Fibroblast of lung (primary cell): ENCODE measurements at regions not wholly inside any gene's neighbourhood (a gene's known extent, or its start where the extent isn't known, plus 50 kb on each side); places are given as distances from the start of the nearest gene placed in this dataset.

Experiments used
- DNase-seq, 2 donors: peaks; one replicate each; pipeline versions ENCODE4 v3.0.0 to v3.0.0-alpha.2; 2010; ENCODE audit warnings: low read depth in 2 of 2
- H2AFZ ChIP-seq: 2 replicates; pipeline ENCODE4 v1.5.1; 2012; ENCODE audit warnings: low read length, control low read depth, inconsistent platforms
- H3K27ac ChIP-seq: 2 replicates; pipeline ENCODE4 v1.5.1; 2011; ENCODE audit warnings: low read length, control low read depth; ENCODE audit not compliant: insufficient read depth
- H3K27me3 ChIP-seq: 2 replicates; pipeline ENCODE4 v1.5.1; 2011; ENCODE audit warnings: mild to moderate bottlenecking, low read length; ENCODE audit not compliant: control insufficient read depth, insufficient read depth
- H3K36me3 ChIP-seq: 2 replicates; pipeline ENCODE4 v1.5.1; 2011; ENCODE audit warnings: low read length; ENCODE audit not compliant: control insufficient read depth, insufficient read depth
- H3K4me1 ChIP-seq: 2 replicates; pipeline ENCODE4 v1.5.1; 2011; ENCODE audit warnings: low read length; ENCODE audit not compliant: control insufficient read depth, insufficient read depth; ENCODE audit errors: extremely low read depth
- H3K4me2 ChIP-seq: 2 replicates; pipeline ENCODE4 v1.5.1; 2011; ENCODE audit warnings: low read length, control low read depth; ENCODE audit not compliant: insufficient read depth; ENCODE audit errors: extremely low read depth
- H3K4me3 ChIP-seq, 4 experiments: fragments of 200-600 bp in 1 of 4; sonication (generic) in 1 of 4; replicated peaks in 1 of 4; 2 replicates each; pipeline ENCODE4 v1.5.1; 2011 to 2016; ENCODE audit warnings: low read length in 4 of 4, low read depth in 3 of 4, mild to moderate bottlenecking in 3 of 4, control low read depth in 2 of 4, inconsistent platforms in 1 of 4, mixed read lengths in 1 of 4; ENCODE audit not compliant: insufficient read depth in 1 of 4; ENCODE audit errors: control extremely low read depth in 1 of 4
- H3K79me2 ChIP-seq: 2 replicates; pipeline ENCODE4 v1.5.1; 2012; ENCODE audit warnings: mild to moderate bottlenecking, low read length, inconsistent platforms; ENCODE audit not compliant: control insufficient read depth, insufficient read depth
- H3K9ac ChIP-seq: 2 replicates; pipeline ENCODE4 v1.5.1; 2011; ENCODE audit warnings: mild to moderate bottlenecking, low read length, control low read depth; ENCODE audit not compliant: insufficient read depth
- H3K9me3 ChIP-seq: 2 replicates; pipeline ENCODE4 v1.5.1; 2012; ENCODE audit warnings: low read depth, low read length; ENCODE audit not compliant: control insufficient read depth, insufficient read depth
- H4K20me1 ChIP-seq: 2 replicates; pipeline ENCODE4 v1.5.1; 2011; ENCODE audit warnings: low read length; ENCODE audit not compliant: control insufficient read depth, insufficient read depth; ENCODE audit errors: extremely low read depth
- CTCF ChIP-seq, 2 donors: IDR thresholded peaks in 1 of 2; conservative IDR thresholded peaks in 1 of 2; 1 replicate in 1 of 2; 2 replicates in 1 of 2; pipeline ENCODE4 v1.5.1; 2011 to 2012; ENCODE audit warnings: low read length in 2 of 2, control low read depth in 1 of 2, inconsistent platforms in 1 of 2, low read depth in 1 of 2, mild to moderate bottlenecking in 1 of 2
- EZH2 ChIP-seq: IDR thresholded peaks from 2 replicates; pipeline ENCODE4 v1.5.1; 2012; ENCODE audit warnings: low read length, control low read depth, mild to moderate bottlenecking; ENCODE audit errors: missing control alignments

- no peaks in the 10 kb centered on the region for H3K9me3 ChIP-seq
- H3K36me3 ChIP-seq = no peaks in the 10 kb centered on the region
- H4K20me1 ChIP-seq = no peaks in the 10 kb centered on the region
- H3K4me2 ChIP-seq = no peak overlapping the region
- H3K79me2 ChIP-seq = no peaks in the 10 kb centered on the region
- H3K9ac ChIP-seq = no peak overlapping the region
- TF ChIP-seq CTCF (conservative IDR thresholded peaks at IDR 0.05 in 1 of 2, IDR thresholded peaks at IDR 0.05 in 1 of 2; ENCODE audit: low read depth in 1 of 2, low read length in 2 of 2) (no peak), EZH2 (no peak)
- H3K27ac ChIP-seq = no peak overlapping the region
- no peak overlapping the region for H3K4me3 ChIP-seq
- peaks cover 4% of the 10 kb centered on the region for H3K27me3 ChIP-seq
- H2AFZ ChIP-seq = no peak overlapping the region
- H3K4me1 ChIP-seq = no peaks in the 10 kb centered on the region
- DNase-seq = no peak
These were observed 151.7 kb upstream of the PROK2 start for GRCh38 chr3:71936681-71937080.

- H3K4me1 ChIP-seq = no peaks in the 10 kb centered on the region
- H4K20me1 ChIP-seq = no peaks in the 10 kb centered on the region
- H3K27me3 ChIP-seq = peaks cover 4% of the 10 kb centered on the region
- H3K9me3 ChIP-seq = no peaks in the 10 kb centered on the region
- H3K4me3 ChIP-seq = no peak overlapping the region
- H2AFZ ChIP-seq = no peak overlapping the region
- H3K79me2 ChIP-seq = no peaks in the 10 kb centered on the region
- no peaks in the 10 kb centered on the region for H3K36me3 ChIP-seq
- H3K27ac ChIP-seq = no peak overlapping the region
- TF ChIP-seq CTCF (conservative IDR thresholded peaks at IDR 0.05 in 1 of 2, IDR thresholded peaks at IDR 0.05 in 1 of 2; ENCODE audit: low read depth in 1 of 2, low read length in 2 of 2) (no peak), EZH2 (no peak)
- no peak overlapping the region for H3K4me2 ChIP-seq
- no peak overlapping the region for H3K9ac ChIP-seq
- no peak for DNase-seq
These were observed 149.7 kb upstream of the PROK2 start for GRCh38 chr3:71934520-71935270.

GRCh38 chr3:71931922-71932321 lies 147.0 kb upstream of the PROK2 start:
- no peaks in the 10 kb centered on the region for H3K9me3 ChIP-seq

More at GRCh38 chr3:71931922-71932321, 147.0 kb upstream of the PROK2 start:
- H3K9ac ChIP-seq = no peak overlapping the region
- H3K27me3 ChIP-seq = peaks cover 6% of the 10 kb centered on the region
- H3K79me2 ChIP-seq = no peaks in the 10 kb centered on the region
- H3K4me2 ChIP-seq = no peak overlapping the region
- no peak overlapping the region for H3K27ac ChIP-seq
- H3K36me3 ChIP-seq = no peaks in the 10 kb centered on the region
- no peak for TF ChIP-seq CTCF (conservative IDR thresholded peaks at IDR 0.05 in 1 of 2, IDR thresholded peaks at IDR 0.05 in 1 of 2; ENCODE audit: low read depth in 1 of 2, low read length in 2 of 2)
- no peaks in the 10 kb centered on the region for H4K20me1 ChIP-seq
- H2AFZ ChIP-seq = no peak overlapping the region
- DNase-seq = no peak
- no peaks in the 10 kb centered on the region for H3K4me1 ChIP-seq
- H3K4me3 ChIP-seq = no peak overlapping the region
